K562 (cell line): ENCODE measurements at regions not wholly inside any gene's neighbourhood (a gene's known extent, or its start where the extent isn't known, plus 50 kb on each side); places are given as distances from the start of the nearest gene placed in this dataset.

ENCODE experiments used
- ATF4 ChIP-seq: fragments of 450-650 bp; formaldehyde crosslinking; IDR thresholded peaks from 2 replicates; pipeline ENCODE4 v1.4.0; 2022; ENCODE audit warnings: mild to moderate bottlenecking, moderate library complexity
- FOXO4 ChIP-seq: fragments of 450-650 bp; formaldehyde crosslinking; IDR thresholded peaks from 2 replicates; pipeline ENCODE4 v1.4.0; 2020; ENCODE audit warnings: mild to moderate bottlenecking, moderate library complexity
- KDM4B ChIP-seq, 2 experiments: fragments of 450-650 bp in 1 of 2; sonication (generic) in 1 of 2; IDR thresholded peaks; 2 replicates each; pipeline ENCODE4 v1.6.1; 2016 to 2017; ENCODE audit warnings: borderline replicate concordance in 2 of 2, antibody characterized with exemption in 1 of 2, low read depth in 1 of 2, mild to moderate bottlenecking in 1 of 2
- PBX2 ChIP-seq, 2 experiments: IDR thresholded peaks in 1 of 2; conservative IDR thresholded peaks in 1 of 2; 2 replicates each; pipeline ENCODE4 v1.6.1; 2016; ENCODE audit warnings: low read depth in 2 of 2, mild to moderate bottlenecking in 1 of 2, missing compliant biosample characterization in 1 of 2, missing genetic modification characterization in 1 of 2, moderate library complexity in 1 of 2
- PRMT5 ChIP-seq: sonication (generic); formaldehyde crosslinking; IDR thresholded peaks from 2 replicates; pipeline ENCODE4 v1.5.0; 2020; ENCODE audit warnings: missing genetic modification reagents
- RB1 ChIP-seq: fragments of 450-650 bp; IDR thresholded peaks from 2 replicates; pipeline ENCODE4 v1.6.1; 2017; ENCODE audit warnings: low read depth, mild to moderate bottlenecking
- ZNF407 ChIP-seq: fragments of 450-650 bp; IDR thresholded peaks from 2 replicates; pipeline ENCODE4 v1.6.1; 2016; ENCODE audit warnings: low read depth
- ZNF639 ChIP-seq, 2 experiments: fragments of 200-800 bp in 1 of 2; sonication (Bioruptor generic) in 1 of 2; sonication (generic) in 1 of 2; formaldehyde crosslinking in 1 of 2; IDR thresholded peaks in 1 of 2; conservative IDR thresholded peaks in 1 of 2; 2 replicates each; pipeline versions ENCODE4 v1.5.0 to v1.6.1; 2016 to 2020; ENCODE audit warnings: missing compliant biosample characterization in 1 of 2, missing genetic modification characterization in 1 of 2, missing genetic modification reagents in 1 of 2

GRCh38 chr22:20656902-20657836 lies 116.7 kb upstream of the SERPIND1 start (continued):
- TF ChIP-seq ZNF407 = no peak
- TF ChIP-seq ATF4 = no peak
- no peak for TF ChIP-seq PRMT5 (CRISPR knock-in tag)
- TF ChIP-seq PBX2 (CRISPR knock-in tag; IDR thresholded peaks at IDR 0.05; ENCODE audit: low read depth) = no peak
- no peak for TF ChIP-seq PBX2 (tag; conservative IDR thresholded peaks at IDR 0.05; ENCODE audit: low read depth)
- peak in 1 of 2 experiments; percentile 98; a peak in 2 of 4 replicates for TF ChIP-seq ZNF639 (CRISPR knock-in tag; conservative IDR thresholded peaks at IDR 0.05 in 1 of 2, IDR thresholded peaks at IDR 0.05 in 1 of 2)
- no peak for TF ChIP-seq KDM4B (IDR thresholded peaks at IDR 0.05; ENCODE audit: borderline replicate concordance in 2 of 2, low read depth in 1 of 2)
- 0 out of 2 replicates have a peak, but pooled peaks have one; percentile 4 for TF ChIP-seq FOXO4 (CRISPR knock-in tag)
- TF ChIP-seq RB1 = no peak
